ENCODE measurements at regions not wholly inside any gene's neighbourhood (a gene's known extent, or its start where the extent isn't known, plus 50 kb on each side); places are given as distances from the start of the nearest gene placed in this dataset.
A peak's percentile ranks its signal among the peaks of the same experiment; 100 is the strongest.

DNA sequence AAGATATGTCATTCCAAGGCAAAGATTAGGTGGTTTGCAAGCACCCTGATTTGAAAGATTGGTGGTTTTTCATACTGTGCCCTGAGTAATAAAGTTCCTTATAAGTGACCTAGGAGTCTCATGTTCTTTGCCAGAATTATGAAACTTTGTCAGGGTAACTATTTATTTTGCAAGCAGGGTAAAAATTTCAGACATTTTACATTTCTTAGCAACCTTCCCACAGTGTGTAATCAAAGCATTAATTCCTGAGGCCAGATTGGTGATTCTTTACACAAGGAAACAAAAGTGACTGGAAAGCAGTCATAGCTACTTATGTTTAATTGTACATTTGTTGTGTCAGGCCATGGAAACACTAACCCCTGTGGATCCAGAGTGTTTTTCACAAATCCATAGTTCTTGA is 998.0 kb upstream of the B3GALT2 start:
- DNase-seq = no peak

DNA sequence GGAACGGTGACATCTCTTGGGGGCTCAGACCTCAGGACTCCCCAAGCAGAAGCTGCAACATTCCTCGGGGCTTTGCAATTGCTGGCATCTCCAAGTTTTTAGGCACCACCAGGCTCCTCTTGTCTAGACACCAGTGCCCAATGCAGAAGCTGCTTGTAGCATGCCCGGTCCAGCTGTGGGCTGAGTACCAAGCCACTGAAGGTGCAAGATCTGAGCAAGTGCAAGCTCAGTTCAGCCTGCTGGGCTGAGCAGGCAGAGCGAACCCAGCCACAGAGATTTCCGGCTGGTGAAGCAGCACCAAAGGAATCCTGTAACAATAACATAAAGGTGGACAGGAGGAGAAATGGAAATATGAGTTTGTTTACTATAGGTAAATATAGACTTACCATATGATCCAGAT is 995.4 kb upstream of the B3GALT2 start:
- DNase-seq = no peak

DNA sequence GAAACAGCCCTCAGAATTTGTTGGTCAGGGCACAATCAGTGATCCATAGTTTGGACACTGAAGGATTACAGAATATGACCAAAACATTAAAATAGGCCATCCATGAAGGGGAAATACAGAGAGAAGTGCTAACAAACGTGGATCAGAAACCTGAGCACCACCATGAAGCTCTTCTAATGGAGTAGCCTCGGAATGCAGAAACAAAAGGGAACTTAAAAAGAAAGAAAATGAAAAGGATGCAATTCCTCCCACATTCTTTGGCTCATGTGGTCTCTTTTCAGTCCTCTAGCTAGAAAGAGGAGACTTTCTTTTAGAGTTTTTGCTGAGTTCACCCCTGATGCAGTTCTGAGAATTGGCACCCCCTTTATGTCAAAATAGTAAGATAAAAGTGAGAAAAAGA is 989.8 kb upstream of the B3GALT2 start:
- no peak for DNase-seq

DNA sequence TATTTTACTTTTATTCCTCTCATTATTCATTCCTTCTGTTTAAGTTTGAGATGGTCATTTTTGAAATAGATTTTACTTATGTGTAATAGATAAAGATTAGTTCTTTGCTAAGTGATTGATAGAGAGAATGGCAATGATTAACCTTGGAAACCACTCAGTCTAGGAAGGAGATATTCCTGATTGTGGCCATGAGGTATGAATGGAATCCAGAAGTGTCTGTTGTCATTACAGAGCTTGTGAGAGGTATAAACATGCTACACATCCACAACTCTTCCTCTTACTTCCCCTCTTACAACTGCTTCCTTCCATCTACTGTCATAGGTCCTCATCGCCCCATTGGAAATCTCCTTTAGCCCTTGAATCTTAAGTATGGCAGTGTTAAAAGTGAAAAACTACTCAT is 988.8 kb upstream of the B3GALT2 start:
- DNase-seq = no peak

DNA sequence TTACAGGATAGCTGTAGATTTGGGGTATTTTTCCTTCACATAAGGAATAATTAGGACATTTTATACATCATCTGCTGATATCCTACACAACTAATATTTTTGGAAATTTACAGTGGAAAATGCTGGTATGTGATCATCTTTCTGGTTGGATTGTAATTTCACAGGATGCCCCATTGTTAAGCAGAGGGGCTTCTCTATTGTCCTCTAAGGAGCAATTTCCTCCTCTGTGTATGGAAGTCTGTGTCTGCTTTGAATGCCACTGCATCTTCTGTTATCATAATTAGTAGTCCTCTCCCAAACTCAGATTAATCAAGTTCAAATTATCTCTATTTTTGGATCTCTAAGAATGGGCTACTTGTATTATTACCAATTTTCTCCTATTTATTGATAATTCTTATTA is 988.1 kb upstream of the B3GALT2 start:
- DNase-seq = no peak

DNA sequence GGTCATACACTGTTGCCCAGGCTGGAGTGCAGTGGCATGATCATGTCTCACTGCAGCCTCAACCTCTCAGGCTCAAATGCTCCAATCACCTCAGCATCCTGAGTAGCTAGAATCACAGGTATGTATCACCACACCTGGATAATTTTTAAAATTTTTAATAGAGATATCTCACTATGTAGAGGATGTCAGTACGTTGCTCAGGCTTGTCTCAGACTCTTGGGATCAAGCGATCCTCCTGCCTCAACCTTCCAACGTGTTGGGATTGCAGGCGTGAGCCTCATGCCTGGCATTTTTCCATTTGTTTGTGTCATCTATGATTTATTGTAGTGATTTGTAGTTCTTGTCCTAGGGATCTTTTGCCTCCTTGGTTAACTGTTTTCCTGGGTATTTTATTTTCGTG is 985.2 kb upstream of the B3GALT2 start:
- DNase-seq = no peak

DNA sequence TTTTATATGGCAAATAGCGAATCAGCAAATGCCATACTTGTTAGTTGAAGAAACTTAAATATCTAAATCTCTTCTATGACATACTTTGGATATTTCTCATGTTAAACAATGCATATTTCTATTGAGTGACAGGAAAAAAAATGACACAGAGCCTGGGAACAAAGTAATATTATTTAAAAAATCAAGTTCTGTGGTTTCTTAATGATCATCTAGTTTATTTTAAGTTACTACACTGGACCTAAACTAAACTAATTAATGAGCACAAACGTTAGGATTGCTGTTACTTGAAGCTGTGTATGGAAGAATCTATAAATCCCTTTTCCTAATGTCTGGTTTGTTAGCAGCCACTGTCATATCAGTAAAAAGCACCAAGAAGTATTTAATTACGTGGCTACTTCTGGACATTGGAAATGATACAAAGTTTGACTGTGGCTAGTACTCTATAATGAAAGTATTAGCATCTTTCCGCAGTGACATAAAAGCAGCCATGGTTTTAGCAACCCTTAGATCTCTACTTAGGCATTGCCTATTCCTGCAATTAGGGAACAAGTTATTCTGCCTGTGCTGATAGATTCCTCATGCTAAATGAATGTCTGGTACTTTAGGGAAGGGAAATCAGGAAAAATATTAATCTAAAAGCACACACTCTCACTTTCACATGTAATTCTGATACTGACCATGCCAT is 981.7 kb upstream of the B3GALT2 start:
- DNase-seq = no peak

DNA sequence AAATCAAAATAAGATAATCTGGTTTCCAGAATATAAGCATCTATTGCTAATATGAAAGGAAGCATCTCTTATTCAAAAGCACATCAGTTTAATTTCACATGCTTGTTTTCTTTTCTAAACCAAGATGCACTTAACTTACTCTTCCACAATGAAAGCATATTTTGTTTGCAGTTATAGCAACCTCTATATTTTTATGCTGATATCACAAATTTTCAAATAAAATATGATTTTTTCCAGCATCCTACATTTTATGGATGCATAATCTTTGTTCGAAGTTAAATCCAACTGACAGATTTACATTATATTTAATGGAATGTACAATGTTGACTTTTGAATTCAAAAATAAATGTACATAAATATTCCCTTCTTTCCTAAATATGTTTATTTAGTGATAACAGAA is 978.3 kb upstream of the B3GALT2 start:
- DNase-seq = no peak

DNA sequence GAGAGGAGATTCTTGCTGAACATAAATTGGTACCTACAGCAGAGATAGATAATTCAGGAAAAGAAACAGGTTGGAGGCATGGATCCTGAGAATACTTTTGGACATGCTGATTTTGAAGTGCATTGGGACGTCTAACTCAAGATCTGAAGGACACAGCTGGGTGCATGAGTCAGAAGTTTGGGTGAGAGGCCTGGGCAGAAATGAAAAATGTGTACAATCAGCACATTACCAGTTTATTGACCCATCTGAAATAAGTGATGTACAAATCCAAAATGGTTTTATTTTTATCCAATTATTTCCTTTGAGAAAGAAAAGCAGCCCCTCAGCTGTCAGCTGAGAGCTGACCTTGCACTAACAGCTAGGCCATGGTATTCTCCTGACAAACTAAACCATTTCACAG is 975.2 kb upstream of the B3GALT2 start:
- DNase-seq = no peak

DNA sequence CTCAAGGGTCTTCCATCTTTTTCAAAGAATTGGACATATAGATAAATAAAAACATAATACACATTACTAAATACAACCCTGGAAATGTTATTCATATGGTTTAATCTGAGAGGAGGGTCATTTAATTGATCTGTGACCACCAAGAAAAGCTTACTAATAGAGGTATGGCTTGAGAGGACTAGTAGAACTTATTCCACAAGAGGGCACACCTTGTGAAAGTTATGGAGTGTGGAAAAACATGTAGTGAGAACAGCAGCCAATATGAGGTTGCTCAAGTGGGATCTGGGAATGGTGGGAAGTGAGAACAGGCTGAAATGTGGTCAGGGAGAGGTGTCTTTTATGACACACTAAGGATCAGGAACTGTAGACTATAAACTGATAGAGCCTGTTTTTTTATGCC is 973.5 kb upstream of the B3GALT2 start:
- no peak for DNase-seq

DNA sequence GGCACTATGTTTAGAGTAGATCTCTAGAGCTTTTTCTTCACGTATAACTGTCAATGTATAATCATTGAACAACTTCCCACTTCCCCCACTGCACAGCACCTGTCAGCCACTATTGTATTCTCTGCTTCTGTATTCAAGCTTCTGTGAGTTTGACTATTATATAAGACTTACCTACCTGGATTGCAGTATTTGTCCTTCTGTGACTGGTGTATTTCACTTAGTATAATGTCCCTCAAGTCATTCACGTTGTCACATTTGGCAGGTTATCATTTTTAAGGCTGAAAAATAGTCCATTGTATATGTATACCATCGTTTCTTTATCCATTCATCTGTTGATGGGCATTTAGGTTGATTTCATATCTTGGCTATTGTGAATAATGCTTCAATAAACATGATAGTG is 969.5 kb upstream of the B3GALT2 start:
- no peak for DNase-seq

DNA sequence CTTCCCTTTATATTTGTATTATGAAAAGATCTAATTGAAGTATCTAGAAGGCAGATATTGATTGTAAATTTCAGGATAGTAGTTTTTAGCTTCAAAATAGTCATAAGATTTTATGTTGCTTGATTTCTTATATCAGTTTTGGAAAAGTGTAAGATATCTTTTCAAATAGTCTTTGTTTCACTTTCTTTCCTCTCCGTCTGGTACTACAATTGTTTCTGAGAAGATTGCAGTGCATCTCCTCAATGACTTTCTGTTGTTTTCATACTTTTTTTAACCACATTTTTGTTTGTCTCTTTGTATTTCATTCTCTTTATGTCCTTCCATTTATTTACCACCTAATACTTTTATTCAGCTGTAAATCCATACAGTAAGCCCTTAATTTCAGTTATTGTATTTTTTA is 964.6 kb upstream of the B3GALT2 start:
- DNase-seq = no peak

DNA sequence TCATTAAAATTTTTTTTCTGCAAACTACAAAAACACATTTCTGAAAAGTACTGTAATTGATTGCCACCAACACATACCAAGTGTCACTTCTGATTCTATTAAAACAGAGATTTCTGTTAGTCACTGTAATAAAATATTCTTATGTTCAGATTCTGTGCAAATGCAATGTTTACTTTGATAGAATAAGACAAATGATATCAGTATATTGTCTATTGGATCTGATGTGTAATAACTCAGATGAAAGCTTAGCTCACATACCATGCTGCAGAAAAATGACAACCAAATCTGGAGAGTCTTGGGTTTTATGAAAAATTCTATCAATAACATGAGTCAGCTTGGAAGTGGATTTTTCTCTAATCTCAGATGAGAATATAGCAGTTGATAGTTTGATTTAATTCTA is 963.8 kb upstream of the B3GALT2 start:
- no peak for DNase-seq

DNA sequence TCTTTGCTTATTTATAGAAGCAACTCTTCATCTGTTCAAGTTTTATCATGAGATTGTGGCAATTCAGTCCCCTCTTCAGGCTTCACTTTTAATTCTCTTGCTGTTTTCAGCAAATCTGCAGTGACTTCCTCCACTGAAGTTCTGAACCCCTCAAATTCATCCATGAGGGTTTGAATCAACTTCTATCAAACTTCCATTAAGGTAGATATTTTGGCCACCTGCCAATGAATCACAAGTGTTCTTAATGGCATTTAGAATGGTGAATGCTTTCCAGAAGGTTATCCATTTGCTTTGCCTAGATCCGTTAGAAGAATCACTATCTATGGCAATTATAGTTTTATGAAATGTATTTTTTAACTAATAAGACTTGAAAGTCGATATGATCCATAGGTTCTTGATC is 946.7 kb upstream of the B3GALT2 start:
- DNase-seq = no peak

DNA sequence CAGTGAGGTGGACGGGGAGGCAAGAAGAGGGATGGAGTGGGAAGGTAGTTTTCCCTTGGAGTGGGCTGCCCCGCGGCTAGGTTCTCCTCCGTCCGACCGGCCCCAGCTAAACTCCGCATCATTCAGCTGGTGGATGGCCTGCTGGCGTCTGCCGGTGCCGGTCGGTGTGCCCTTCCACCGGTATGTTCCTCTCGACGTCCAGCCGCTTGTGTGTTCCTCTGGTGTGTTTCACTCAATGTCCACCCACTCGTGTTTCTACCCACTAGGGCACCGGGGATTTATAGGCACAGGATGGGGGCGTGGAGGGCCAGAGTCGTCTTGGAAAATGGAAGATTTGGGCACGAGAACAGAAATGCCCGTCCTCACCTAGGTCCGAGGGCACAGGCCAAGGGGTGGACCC is 931.7 kb upstream of the B3GALT2 start:
- no peak for DNase-seq

DNA sequence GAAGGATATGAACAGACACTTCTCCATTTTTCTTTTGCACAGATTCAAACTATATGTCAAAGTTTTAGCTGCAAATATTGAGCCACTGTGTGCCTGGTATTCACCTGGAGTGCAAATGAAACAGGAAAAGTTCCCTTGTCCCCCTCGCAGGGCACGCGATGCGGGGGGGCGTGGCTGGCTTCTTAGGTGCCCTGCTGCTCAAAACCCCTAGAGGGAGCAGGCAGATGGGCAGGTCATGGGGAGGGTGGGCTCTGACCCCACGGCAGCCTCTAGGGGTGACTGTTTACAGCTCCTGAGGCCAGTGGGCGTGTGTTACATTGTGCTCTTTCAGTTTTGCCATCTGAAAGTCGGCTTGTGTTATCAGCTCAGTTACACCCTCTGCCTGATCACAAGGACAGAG is 931.2 kb upstream of the B3GALT2 start:
- no peak for DNase-seq

DNA sequence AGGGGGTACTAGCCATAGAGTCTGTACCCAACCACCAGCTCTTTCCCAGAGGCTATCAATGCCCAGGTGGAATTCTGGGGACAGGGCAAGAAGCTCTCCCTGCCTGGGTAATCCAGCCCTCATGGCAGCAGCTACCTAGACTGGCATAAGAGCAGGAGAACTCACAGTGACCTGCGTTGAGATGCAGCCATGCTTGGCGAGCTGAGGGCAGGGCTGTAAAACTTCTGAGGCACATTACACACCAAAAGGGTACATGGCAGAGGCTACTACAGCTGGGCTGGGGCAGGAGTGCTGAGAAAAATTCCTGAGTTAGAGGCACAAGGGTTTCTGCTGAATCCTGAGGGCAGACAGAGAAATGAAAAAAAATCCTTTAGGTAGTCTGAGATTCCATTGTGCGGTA is 927.9 kb upstream of the B3GALT2 start:
- no peak for DNase-seq

DNA sequence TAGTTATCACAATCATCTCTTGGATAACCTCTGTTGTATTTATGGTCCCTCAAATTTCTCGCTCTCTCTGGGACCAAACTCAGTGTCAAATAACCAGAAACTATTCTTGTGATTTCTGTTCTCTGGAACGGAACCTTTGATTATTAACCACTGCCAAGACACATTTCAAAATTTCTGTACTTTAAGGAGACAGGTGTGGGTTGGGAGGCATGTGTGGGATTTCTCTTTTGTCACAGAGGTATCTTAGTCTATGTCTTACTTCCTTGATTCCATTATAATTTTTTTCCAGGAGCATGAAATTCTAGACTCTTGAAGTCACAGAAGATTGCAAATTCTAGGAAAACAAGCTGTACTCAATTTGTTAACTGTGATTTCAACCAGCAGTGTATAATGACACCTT is 919.0 kb upstream of the B3GALT2 start:
- DNase-seq = no peak

DNA sequence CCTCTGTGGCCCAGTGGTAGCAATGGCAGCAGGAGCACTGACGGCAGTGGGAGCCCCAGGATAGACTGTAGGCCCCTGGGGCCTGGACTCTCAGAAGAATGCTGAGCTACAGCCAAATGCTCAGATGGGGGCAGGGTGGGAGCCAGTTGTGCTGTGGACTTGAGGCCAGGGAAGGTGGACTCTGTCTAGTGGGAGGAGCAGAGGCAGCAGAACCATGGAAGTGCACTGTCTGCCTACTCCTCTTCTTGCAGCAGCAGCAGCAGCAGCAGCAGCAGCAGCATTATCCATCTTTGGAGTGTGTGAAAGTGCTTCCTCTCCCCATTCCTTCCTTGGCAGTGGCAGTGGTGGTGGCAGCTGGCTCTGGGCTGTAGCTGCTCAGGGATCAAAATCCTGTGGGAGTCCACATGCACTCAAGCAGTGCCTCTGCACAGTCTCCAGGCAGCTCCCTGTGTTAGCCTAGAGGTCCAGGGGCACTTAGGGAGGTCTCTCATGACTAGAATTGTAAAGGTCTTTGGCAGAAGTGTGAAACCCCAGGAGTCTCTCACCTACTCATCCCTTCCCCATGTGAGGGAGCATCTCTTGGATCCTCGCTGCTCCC is 917.9 kb upstream of the B3GALT2 start:
- no peak for DNase-seq

DNA sequence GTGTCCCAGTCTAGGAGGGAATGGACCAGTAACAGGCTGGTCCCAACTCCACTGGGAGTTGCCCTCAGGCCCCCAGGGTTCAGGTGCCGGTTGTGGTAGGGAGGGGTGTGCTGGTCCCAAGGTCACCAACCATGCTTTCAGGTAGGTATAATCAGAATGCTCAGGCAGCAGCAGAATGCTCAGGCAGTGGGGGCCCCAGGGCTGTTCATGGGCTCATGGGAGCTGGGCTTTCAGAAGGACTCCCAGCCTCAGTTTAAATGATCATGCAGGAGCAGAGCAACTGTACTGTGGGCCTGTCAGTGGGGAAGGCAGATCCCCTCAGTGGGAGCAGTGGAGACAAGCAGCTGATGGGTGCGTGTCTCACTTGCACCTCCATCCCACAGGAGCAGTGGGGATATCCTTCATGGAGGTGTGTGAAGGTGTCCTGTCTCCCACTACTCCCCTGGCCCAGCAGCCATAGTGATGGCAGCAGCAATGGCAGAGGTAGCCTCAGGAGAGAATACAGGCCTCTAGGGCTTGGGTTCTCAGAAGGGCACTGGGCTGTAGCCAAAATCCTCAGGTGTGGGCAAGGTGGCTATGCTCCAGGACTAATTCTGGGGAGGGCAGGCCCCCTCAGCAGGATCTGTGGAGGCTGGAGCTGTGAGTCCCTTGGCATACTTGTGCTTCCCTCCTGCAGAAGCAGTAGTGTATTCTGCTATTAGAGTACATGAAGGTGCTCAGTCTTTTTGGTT is 917.3 kb upstream of the B3GALT2 start:
- DNase-seq = no peak

DNA sequence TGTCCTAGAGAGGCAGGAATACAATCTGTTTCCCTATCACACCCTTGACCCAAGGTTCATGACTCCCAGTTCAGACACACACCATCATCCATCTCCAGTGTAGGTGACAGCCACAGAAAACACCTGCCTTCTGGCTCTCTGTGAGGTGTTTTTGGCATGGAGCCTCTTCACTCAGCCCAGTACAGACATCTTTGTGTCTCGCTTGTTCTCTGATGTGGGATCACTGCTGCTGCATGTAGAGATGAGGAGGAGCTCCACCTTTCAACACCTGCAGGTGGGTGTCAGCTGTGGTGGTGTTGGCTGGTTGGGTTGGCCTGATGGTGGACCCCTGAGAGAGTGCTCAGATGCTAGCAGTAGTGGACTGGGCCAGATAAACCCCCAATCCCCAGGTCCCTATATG is 916.7 kb upstream of the B3GALT2 start:
- no peak for DNase-seq

DNA sequence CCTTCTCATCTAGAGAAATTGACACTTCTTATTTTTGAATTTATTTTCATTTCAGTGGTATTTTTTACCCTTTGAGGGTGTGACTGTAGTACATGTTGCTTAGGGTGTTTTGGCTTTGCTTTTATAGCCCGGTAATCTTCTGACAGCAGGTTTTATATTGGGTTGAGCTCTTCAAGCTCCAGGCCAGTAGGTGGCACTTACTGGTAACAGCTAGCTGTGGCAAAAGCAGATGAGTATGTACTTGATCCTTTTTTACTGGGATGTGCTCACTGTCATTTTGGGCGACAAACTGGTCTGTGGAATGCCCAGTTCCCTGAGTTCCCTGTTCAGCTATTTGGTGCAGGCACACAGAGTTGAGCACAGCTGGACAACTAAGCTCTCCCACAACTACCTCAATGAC is 916.2 kb upstream of the B3GALT2 start:
- DNase-seq = no peak

DNA sequence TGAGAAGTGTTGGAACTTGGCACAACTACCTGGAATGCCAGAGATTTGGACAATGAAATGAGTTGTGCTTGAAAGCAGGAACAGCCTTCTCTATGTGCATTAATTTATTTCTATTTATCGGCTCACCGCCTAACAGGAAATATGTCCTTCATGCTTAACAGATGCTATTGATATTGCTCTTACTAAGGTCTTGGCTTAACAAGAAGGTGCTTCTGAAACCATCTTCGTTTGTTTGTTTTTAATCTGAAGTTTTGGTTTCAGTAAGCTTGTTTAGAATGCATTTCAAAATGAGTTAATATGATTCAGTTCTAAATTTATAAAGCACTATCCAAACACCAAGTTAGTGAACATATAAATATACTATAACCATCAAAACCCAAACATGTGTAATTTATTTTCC is 898.3 kb upstream of the B3GALT2 start:
- no peak for DNase-seq

DNA sequence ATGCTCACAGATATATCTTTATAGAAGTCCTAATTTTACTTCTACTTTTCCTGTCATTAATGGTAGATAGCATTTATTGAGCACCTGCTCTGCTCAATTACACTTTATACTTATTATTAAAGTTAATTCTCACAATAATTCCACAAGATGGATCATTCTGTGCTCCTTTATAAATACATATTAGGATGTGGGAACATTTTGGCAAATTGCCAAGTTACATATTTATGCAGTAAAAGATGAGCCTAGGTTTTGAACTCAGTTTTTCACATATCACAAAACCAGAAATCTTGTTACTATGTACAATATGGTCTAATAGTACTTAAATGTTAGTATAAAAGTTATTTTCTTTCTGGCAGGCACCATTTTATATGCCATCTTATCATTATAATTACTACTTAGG is 895.0 kb upstream of the B3GALT2 start:
- peak; percentile 16 for DNase-seq

DNA sequence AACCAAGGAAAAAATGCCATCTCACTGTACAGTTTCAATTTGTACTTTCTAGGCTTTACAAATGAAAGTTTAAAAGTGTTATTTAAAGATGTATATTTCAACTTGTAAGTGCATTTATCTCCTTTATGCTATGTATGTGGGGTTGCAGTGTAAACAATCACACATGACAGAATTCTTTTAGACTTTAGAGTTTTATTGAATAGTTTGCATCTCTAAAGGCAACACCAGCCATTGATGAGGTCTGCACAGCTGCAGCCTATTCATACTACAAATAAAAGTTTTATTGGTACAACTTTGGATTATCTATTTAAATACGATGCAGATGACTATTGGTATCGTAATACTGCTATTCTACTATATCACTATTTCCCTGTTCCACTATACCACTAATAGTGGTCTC is 894.4 kb upstream of the B3GALT2 start:
- DNase-seq = no peak
